IPS-15b (cell line): ENCODE measurements at regions not wholly inside any gene's neighbourhood (a gene's known extent, or its start where the extent isn't known, plus 50 kb on each side); places are given as distances from the start of the nearest gene placed in this dataset.

ENCODE experiments used
- H3K27me3 ChIP-seq: one replicate; pipeline ENCODE4 v1.6.1; 2013; ENCODE audit warnings: low read length; ENCODE audit not compliant: control insufficient read depth, insufficient read depth
- H3K36me3 ChIP-seq: one replicate; pipeline ENCODE4 v1.6.1; 2013; ENCODE audit warnings: low read length; ENCODE audit not compliant: control insufficient read depth, insufficient read depth
- H3K4me1 ChIP-seq: one replicate; pipeline ENCODE4 v1.6.1; 2013; ENCODE audit warnings: mild to moderate bottlenecking, low read length; ENCODE audit not compliant: control insufficient read depth, insufficient read depth
- H3K4me3 ChIP-seq: one replicate; pipeline ENCODE4 v1.5.1; 2013; ENCODE audit warnings: low read depth, low read length
- H3K9ac ChIP-seq: one replicate; pipeline ENCODE4 v1.6.1; 2013; ENCODE audit warnings: low read depth, mild to moderate bottlenecking, low read length
- H3K9me3 ChIP-seq: one replicate; pipeline ENCODE4 v1.6.1; 2013; ENCODE audit warnings: mild to moderate bottlenecking, low read length; ENCODE audit not compliant: control insufficient read depth, insufficient read depth

DNA sequence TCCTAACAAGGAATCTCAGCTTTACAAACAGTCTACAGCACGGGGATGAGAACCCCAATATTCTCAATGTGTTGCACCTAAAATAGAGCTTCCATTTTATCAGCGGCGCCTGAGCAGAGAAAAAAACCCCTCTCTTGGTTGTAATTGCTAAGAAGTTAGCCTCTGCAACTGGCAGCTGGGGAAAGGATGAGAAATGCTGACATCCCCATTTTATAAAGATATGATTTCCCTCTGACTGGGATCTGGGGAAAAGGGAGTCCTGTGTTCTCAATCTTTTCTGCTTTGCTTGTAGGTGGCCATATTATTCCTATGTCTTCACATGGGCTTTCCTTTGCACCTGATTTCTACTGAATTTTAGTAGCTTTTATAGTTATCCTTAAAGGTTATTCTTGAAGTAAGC, 981.4 kb upstream of the DDX18 start:
- Histone ChIP-seq H3K27me3 (no peaks in the 10 kb centered on the region), H3K9ac (no peak overlapping the region), H3K36me3 (no peaks in the 10 kb centered on the region), H3K4me1 (no peaks in the 10 kb centered on the region), H3K4me3 (no peak overlapping the region), H3K9me3 (no peaks in the 10 kb centered on the region)

DNA sequence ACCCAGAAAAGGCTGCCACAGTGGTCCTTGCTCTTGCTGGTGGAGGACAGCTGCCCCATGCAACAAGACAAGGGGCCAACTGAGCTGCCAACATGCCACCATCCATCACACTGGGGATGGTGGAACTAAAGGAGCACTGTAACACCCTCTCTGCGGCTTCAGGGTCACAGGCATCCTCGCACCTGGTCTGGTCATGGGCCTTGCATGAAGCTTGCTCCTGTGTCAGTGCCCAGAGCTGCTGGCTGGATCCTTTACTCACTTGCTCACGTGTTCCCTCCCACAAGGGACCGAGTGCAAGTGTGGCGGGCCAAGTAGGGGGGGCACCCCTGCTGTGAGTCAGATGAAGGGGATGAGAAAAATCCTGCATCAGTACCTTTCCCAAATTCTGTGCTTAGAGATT, 972.3 kb upstream of the DDX18 start:
- no peaks in the 10 kb centered on the region for H3K36me3 ChIP-seq
- no peaks in the 10 kb centered on the region for H3K27me3 ChIP-seq
- no peak overlapping the region for H3K9ac ChIP-seq
- H3K4me3 ChIP-seq, result no peak overlapping the region
- H3K9me3 ChIP-seq, result no peaks in the 10 kb centered on the region
- no peaks in the 10 kb centered on the region for H3K4me1 ChIP-seq

DNA sequence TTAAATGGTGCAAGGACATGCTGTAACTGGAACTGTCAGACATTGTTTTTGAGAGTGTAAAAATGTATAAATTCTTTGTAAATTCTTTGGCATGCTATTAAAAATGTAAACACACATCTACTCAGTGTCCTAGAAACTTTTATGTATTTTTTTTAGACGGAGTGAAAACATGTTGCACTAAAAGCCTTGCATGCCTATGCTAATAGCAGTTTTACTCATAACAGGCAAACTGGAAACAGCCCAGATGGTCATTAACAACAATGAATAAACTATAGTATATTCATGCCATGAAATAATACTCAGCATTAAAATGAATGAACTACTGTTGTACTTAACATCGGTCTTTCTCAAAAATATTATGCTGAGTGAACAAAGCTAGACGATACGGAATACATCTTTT, 954.8 kb upstream of the DDX18 start:
- Histone ChIP-seq H3K9me3 (no peaks in the 10 kb centered on the region), H3K36me3 (no peaks in the 10 kb centered on the region), H3K4me1 (no peaks in the 10 kb centered on the region), H3K9ac (no peak overlapping the region), H3K4me3 (no peak overlapping the region), H3K27me3 (no peaks in the 10 kb centered on the region)

DNA sequence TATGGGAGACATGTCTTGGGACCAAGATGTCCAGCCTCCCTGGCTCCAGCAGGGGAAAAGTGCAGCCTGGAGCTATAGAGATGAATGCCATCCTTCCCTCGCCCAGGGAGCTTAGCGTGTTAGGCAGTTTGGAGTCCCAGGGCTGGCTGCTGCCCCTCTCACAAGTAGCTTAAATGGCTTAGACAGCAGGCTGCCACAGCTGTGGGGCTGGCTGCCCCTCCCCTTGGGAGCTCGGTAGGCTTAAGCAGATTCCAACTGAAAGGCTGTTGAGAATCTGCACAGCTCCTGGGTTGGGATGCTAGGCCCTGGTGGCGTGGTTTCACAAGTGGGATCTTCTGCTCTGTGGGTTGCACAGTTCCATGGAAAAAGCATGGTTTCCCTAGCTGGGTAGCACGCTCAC, 940.5 kb upstream of the DDX18 start:
- H3K9ac ChIP-seq, result no peak overlapping the region
- H3K27me3 ChIP-seq, result no peaks in the 10 kb centered on the region
- no peaks in the 10 kb centered on the region for H3K4me1 ChIP-seq
- H3K4me3 ChIP-seq, result no peak overlapping the region
- H3K9me3 ChIP-seq, result no peaks in the 10 kb centered on the region
- no peaks in the 10 kb centered on the region for H3K36me3 ChIP-seq

DNA sequence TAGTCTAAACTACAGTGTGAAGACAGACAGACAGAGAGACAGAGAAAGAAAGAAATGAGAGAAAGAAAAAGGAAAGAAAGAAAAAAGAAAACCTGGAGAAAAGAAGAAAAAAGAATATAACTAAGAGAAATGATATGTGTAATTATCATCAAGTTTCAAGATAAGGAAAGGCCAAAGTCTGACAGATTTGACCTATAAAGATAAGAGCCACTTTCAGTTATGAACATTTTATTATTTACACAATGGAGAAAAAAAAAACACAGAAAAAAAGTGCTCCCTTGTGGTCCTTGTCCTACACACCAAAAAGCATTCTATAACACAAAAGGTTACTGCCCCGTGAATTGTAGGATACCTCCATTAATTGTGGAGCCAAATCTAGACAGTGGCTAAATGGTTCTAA, 937.2 kb upstream of the DDX18 start:
- Histone ChIP-seq H3K4me3 (no peak overlapping the region), H3K9me3 (no peaks in the 10 kb centered on the region), H3K4me1 (no peaks in the 10 kb centered on the region), H3K27me3 (no peaks in the 10 kb centered on the region), H3K36me3 (no peaks in the 10 kb centered on the region), H3K9ac (no peak overlapping the region)

DNA sequence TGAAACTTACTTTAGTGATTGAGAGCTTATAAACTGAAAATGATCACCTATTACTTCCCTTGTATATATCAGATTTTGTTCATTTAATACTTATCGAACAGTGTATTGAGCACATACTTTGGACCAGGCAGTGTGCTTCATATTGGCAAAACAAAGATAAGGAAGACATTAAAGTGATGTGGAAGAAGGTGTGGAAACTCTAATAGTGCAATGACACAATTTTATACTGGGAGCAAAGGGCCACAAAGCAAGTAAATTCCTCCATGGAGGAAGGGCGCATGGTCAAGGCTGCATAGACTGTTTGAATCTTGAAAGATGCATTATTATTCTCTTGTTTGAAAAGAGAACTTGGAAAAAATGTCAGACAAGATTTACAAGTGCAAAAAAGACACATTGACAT, 936.5 kb upstream of the DDX18 start:
- Histone ChIP-seq H3K4me3 (no peak overlapping the region), H3K27me3 (no peaks in the 10 kb centered on the region), H3K4me1 (no peaks in the 10 kb centered on the region), H3K36me3 (no peaks in the 10 kb centered on the region), H3K9me3 (no peaks in the 10 kb centered on the region), H3K9ac (no peak overlapping the region)

DNA sequence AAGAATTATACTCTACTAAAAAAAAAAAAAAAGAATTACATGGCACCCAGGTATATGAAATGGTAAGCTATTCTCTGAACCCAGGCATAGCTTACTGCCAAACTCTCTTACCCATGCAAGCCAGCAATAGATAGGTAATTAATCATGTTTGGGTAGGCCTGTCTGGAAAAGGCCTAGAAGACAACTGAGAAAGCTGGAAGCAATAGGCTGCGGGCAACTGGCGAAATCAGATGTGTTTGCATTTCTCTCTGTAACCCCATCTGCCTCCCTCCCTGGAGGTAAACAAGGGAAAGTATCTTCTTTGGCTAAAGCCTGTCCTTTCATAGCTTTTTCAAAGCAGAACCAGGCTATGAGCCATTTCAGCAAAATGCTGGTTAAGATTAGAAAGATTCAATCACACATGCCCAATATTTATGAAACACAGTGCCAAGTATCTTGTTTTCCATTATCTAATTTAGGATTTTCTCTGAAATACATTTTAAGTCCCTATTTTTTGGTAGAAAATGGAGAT, 934.8 kb upstream of the DDX18 start:
- H3K4me1 ChIP-seq, result no peaks in the 10 kb centered on the region
- no peak overlapping the region for H3K9ac ChIP-seq
- H3K4me3 ChIP-seq, result no peak overlapping the region
- no peaks in the 10 kb centered on the region for H3K27me3 ChIP-seq
- no peaks in the 10 kb centered on the region for H3K9me3 ChIP-seq
- H3K36me3 ChIP-seq, result no peaks in the 10 kb centered on the region

DNA sequence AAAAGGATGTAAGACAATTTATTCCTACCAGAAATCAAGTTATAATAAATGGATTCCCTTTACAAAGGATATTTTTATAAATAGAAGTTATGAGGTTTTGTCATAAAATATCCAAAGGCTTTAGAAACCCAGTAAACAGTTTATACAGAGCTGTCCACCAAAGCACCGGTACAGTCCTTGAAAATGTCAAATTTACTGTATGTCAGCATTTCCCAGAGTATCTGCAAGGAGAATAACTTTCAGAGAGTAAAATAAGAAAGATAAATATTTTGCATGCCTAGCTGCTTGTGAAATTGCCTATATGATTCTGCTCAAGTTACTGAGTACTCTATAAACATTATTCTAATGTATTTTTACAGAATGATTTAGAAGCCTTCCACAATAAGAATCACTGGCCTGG, 923.3 kb upstream of the DDX18 start:
- Histone ChIP-seq H3K4me1 (no peaks in the 10 kb centered on the region), H3K27me3 (no peaks in the 10 kb centered on the region), H3K9me3 (no peaks in the 10 kb centered on the region), H3K9ac (no peak overlapping the region), H3K36me3 (no peaks in the 10 kb centered on the region), H3K4me3 (no peak overlapping the region)

DNA sequence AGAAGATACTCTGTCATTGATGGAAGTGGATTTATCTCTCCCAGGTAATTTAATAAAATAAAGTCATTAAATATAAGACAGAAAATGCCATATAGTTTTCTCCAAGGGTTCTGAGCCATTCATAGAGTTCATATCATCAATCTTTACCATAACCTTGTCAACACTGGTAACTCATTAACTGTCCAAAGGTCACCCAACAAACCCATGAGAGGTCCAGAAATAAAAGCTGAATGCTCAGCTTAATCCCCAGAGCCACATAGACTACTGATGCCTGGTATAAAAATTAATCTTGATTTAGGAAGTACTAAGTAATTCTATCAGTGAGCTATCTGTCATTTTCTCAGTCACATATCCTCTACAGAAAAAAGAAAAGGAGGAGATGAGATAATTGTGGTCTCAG, 903.0 kb upstream of the DDX18 start:
- Histone ChIP-seq H3K4me3 (no peak overlapping the region), H3K9ac (no peak overlapping the region), H3K27me3 (no peaks in the 10 kb centered on the region), H3K36me3 (no peaks in the 10 kb centered on the region), H3K4me1 (no peaks in the 10 kb centered on the region), H3K9me3 (no peaks in the 10 kb centered on the region)

DNA sequence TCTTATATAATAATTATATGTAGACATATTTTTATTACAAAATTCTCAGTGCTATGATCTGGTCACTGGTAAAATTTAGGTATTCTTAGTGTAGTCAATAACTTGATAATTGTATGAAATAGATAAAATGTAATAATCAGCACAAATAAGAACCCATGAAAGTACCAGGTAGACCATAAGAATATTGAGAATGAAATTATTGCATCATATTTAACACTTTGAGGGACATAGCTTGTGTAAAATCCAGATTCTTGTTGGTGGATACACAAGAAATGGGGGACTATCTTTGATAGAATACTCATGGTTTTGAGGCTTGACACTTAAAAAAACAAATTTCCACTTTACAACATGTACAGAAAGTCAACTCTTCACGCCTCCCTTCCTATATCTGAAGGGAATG, 898.8 kb upstream of the DDX18 start:
- Histone ChIP-seq H3K9ac (no peak overlapping the region), H3K36me3 (no peaks in the 10 kb centered on the region), H3K4me3 (no peak overlapping the region), H3K4me1 (no peaks in the 10 kb centered on the region), H3K9me3 (no peaks in the 10 kb centered on the region), H3K27me3 (no peaks in the 10 kb centered on the region)

DNA sequence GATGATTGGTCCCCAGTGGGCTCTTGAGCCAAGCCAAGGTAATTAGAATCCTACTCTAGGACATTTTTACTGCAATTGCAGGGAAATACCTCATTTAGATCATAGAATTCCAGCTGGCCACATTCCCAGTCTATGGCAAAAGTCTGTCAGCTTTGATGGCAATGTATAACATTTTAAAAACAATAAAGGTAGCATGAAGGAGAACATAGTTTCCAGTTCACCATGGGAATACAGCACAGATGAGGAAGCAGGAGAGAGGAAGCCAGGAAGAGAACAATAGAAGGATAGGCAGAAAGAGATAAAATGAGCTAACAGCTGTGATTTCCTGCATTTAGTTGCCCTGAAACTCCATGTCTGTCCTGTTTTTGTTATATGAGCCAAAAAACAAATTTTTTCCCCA, 897.3 kb upstream of the DDX18 start:
- H3K36me3 ChIP-seq, result no peaks in the 10 kb centered on the region
- H3K27me3 ChIP-seq, result no peaks in the 10 kb centered on the region
- no peak overlapping the region for H3K4me3 ChIP-seq
- H3K9me3 ChIP-seq, result no peaks in the 10 kb centered on the region
- no peak overlapping the region for H3K9ac ChIP-seq
- no peaks in the 10 kb centered on the region for H3K4me1 ChIP-seq

DNA sequence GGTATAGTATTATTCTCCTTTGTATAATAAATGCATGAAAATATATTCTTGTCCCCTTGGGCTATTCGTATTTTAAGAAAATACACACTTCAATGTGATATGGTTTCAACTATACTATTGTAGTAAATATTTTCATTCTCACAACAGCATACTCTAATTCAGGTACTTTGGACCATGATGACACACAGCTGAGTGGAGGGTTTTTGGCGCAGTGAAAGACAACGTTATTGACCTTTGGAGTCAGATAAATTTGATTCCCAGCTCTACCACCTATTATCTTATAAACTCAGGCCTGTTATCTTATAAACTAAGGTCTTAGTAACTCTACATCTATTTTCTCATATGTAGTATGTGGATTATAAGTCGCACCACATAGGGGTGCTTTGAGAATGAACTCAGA, 895.9 kb upstream of the DDX18 start:
- H3K27me3 ChIP-seq, result no peaks in the 10 kb centered on the region
- no peak overlapping the region for H3K4me3 ChIP-seq
- H3K4me1 ChIP-seq, result no peaks in the 10 kb centered on the region
- no peak overlapping the region for H3K9ac ChIP-seq
- no peaks in the 10 kb centered on the region for H3K9me3 ChIP-seq
- no peaks in the 10 kb centered on the region for H3K36me3 ChIP-seq

DNA sequence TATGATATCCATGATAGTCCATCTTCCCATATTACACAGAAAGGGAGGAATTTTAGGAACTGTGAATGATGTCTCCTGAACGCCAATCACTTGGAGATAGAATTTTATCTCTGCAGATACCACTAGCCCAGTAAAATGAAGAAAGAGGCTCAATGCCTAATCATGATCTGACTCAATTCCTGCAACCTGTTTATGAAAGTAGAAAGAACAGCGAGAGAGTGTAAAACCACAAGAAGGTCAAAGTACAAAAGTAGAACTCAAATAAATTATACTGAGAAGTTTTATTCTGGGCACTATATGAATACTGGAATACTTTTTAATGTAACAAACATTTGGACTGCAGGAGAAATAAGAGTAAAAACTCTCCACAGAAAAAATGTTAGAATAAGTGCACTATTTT, 892.1 kb upstream of the DDX18 start:
- H3K27me3 ChIP-seq, result no peaks in the 10 kb centered on the region
- H3K9ac ChIP-seq, result no peak overlapping the region
- H3K9me3 ChIP-seq, result no peaks in the 10 kb centered on the region
- no peaks in the 10 kb centered on the region for H3K4me1 ChIP-seq
- H3K36me3 ChIP-seq, result no peaks in the 10 kb centered on the region
- H3K4me3 ChIP-seq, result no peak overlapping the region
